ENCODE measurements at regions not wholly inside any gene's neighbourhood (a gene's known extent, or its start where the extent isn't known, plus 50 kb on each side); places are given as distances from the start of the nearest gene placed in this dataset.

- H3K27ac Mint-ChIP-seq = no peak overlapping the region
- no peaks in the 10 kb centered on the region for H3K4me1 Mint-ChIP-seq (ENCODE audit: low read depth)
- no peak overlapping the region for H3K4me3 Mint-ChIP-seq
- peaks cover 9% of the 10 kb centered on the region for H3K9me3 Mint-ChIP-seq
- no peaks in the 10 kb centered on the region for H3K36me3 Mint-ChIP-seq (ENCODE audit: low read depth)
- H3K27me3 Mint-ChIP-seq = peaks cover 9% of the 10 kb centered on the region
These were observed 122.9 kb upstream of the TTC29 start for GRCh38 chr4:147068564-147068963.

- Mint-ChIP-seq H3K4me1 (ENCODE audit: low read depth) (no peaks in the 10 kb centered on the region), H3K27ac (no peak overlapping the region), H3K4me3 (no peak overlapping the region), H3K36me3 (ENCODE audit: low read depth) (no peaks in the 10 kb centered on the region), H3K27me3 (peaks cover 9% of the 10 kb centered on the region), H3K9me3 (peaks cover 9% of the 10 kb centered on the region)
These were observed 125.6 kb upstream of the TTC29 start for GRCh38 chr4:147071209-147071740.

DNA sequence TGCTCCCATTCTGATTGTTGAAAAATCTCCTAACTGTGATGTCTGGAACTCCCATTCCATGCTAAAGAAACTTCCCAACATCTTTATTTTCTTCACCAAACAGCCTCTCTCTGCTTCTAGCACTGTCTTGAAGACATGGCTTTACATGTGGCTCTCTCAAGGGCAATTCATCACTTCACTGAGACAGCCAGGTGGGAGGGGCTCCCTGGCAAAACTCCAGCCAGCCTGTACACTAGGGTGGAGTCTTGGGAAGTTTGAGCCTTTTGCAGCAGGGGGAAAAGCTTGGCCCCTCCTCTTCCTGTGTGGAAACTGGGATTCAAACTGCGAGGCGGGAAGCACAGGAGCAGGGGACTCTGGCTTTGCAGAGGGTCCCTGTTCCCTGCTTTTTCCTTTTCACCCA is 130.5 kb upstream of the TTC29 start:
- Mint-ChIP-seq H3K4me3 (no peak overlapping the region), H3K9me3 (peaks cover 9% of the 10 kb centered on the region), H3K27ac (no peak overlapping the region), H3K36me3 (ENCODE audit: low read depth) (no peaks in the 10 kb centered on the region), H3K27me3 (peaks cover 8% of the 10 kb centered on the region), H3K4me1 (ENCODE audit: low read depth) (no peaks in the 10 kb centered on the region)

- no peaks in the 10 kb centered on the region for H3K36me3 Mint-ChIP-seq (ENCODE audit: low read depth)
- peaks cover 8% of the 10 kb centered on the region for H3K27me3 Mint-ChIP-seq
- H3K4me1 Mint-ChIP-seq (ENCODE audit: low read depth) = no peaks in the 10 kb centered on the region
These were observed 131.1 kb upstream of the TTC29 start for GRCh38 chr4:147076728-147077127.

GRCh38 chr4:147078362-147078761 is 132.7 kb upstream of the TTC29 start:
- peaks cover under 1% of the 10 kb centered on the region for H3K9me3 Mint-ChIP-seq

More at GRCh38 chr4:147076728-147077127, 131.1 kb upstream of the TTC29 start:
- Mint-ChIP-seq H3K9me3 (peaks cover 9% of the 10 kb centered on the region), H3K27ac (no peak overlapping the region), H3K4me3 (no peak overlapping the region)

GRCh38 chr4:147078875-147079658 is 133.4 kb upstream of the TTC29 start:
- Mint-ChIP-seq H3K27me3 (peaks cover 8% of the 10 kb centered on the region), H3K36me3 (ENCODE audit: low read depth) (no peaks in the 10 kb centered on the region), H3K4me3 (no peak overlapping the region), H3K4me1 (ENCODE audit: low read depth) (no peaks in the 10 kb centered on the region), H3K27ac (no peak overlapping the region), H3K9me3 (no peaks in the 10 kb centered on the region)

More at GRCh38 chr4:147078362-147078761, 132.7 kb upstream of the TTC29 start:
- H3K27ac Mint-ChIP-seq = no peak overlapping the region
- no peak overlapping the region for H3K4me3 Mint-ChIP-seq
- no peaks in the 10 kb centered on the region for H3K4me1 Mint-ChIP-seq (ENCODE audit: low read depth)
- peaks cover 8% of the 10 kb centered on the region for H3K27me3 Mint-ChIP-seq
- H3K36me3 Mint-ChIP-seq (ENCODE audit: low read depth) = no peaks in the 10 kb centered on the region

DNA sequence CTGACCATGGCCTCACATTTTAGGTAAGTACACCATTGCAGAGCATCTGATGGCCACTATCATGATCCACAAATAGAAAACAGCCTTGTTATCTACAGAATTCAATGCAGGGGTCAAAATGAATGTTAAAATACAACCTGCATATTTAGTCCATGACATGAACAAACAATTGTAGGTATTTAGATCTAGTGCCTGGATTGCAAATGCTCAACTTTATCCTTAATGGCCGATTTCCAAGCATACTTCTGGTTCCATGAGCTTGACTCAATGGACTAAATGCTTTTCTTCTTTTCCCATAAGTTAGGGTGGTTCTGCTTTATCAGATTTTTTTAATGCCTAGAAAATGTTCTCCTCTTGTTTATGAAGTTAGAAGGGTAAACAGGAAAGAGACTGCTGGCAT is 139.2 kb upstream of the TTC29 start:
- Mint-ChIP-seq H3K9me3 (no peaks in the 10 kb centered on the region), H3K27me3 (peaks cover 13% of the 10 kb centered on the region), H3K4me3 (no peak overlapping the region), H3K4me1 (ENCODE audit: low read depth) (no peaks in the 10 kb centered on the region), H3K36me3 (ENCODE audit: low read depth) (no peaks in the 10 kb centered on the region), H3K27ac (no peak overlapping the region)

GRCh38 chr4:147085781-147086180 is 140.1 kb upstream of the TTC29 start:
- H3K4me1 Mint-ChIP-seq (ENCODE audit: low read depth) = no peaks in the 10 kb centered on the region
- H3K36me3 Mint-ChIP-seq (ENCODE audit: low read depth) = no peaks in the 10 kb centered on the region
- no peak overlapping the region for H3K4me3 Mint-ChIP-seq
- peaks cover 20% of the 10 kb centered on the region for H3K27me3 Mint-ChIP-seq
- H3K9me3 Mint-ChIP-seq = no peaks in the 10 kb centered on the region
- H3K27ac Mint-ChIP-seq = no peak overlapping the region

GRCh38 chr4:147088146-147088545 is 142.5 kb upstream of the TTC29 start:
- no peak overlapping the region for H3K27ac Mint-ChIP-seq
- H3K4me1 Mint-ChIP-seq (ENCODE audit: low read depth) = no peaks in the 10 kb centered on the region
- H3K27me3 Mint-ChIP-seq = peaks cover 20% of the 10 kb centered on the region

GRCh38 chr4:147090486-147090885 is 144.8 kb upstream of the TTC29 start:
- no peak overlapping the region for H3K27ac Mint-ChIP-seq
- H3K4me1 Mint-ChIP-seq (ENCODE audit: low read depth) = no peaks in the 10 kb centered on the region
- no peaks in the 10 kb centered on the region for H3K9me3 Mint-ChIP-seq
- no peaks in the 10 kb centered on the region for H3K36me3 Mint-ChIP-seq (ENCODE audit: low read depth)
- no peak overlapping the region for H3K4me3 Mint-ChIP-seq
- H3K27me3 Mint-ChIP-seq = peaks cover 20% of the 10 kb centered on the region

More at GRCh38 chr4:147088146-147088545, 142.5 kb upstream of the TTC29 start:
- Mint-ChIP-seq H3K36me3 (ENCODE audit: low read depth) (no peaks in the 10 kb centered on the region), H3K9me3 (no peaks in the 10 kb centered on the region), H3K4me3 (no peak overlapping the region)

GRCh38 chr4:147093206-147093605 is 147.5 kb upstream of the TTC29 start:
- Mint-ChIP-seq H3K4me3 (no peak overlapping the region), H3K4me1 (ENCODE audit: low read depth) (no peaks in the 10 kb centered on the region), H3K27me3 (peaks cover 29% of the 10 kb centered on the region), H3K36me3 (ENCODE audit: low read depth) (no peaks in the 10 kb centered on the region), H3K9me3 (no peaks in the 10 kb centered on the region), H3K27ac (no peak overlapping the region)

GRCh38 chr4:147094238-147094637 is 148.6 kb upstream of the TTC29 start:
- Mint-ChIP-seq H3K27me3 (peaks cover 28% of the 10 kb centered on the region), H3K4me1 (ENCODE audit: low read depth) (no peaks in the 10 kb centered on the region), H3K9me3 (no peaks in the 10 kb centered on the region), H3K4me3 (no peak overlapping the region), H3K27ac (no peak overlapping the region), H3K36me3 (ENCODE audit: low read depth) (no peaks in the 10 kb centered on the region)

GRCh38 chr4:147096667-147097604 is 151.3 kb upstream of the TTC29 start:
- H3K4me1 Mint-ChIP-seq (ENCODE audit: low read depth) = no peaks in the 10 kb centered on the region
- no peaks in the 10 kb centered on the region for H3K36me3 Mint-ChIP-seq (ENCODE audit: low read depth)
- H3K27me3 Mint-ChIP-seq = peaks cover 28% of the 10 kb centered on the region

GRCh38 chr4:147101678-147102077 is 156.0 kb upstream of the TTC29 start:
- Mint-ChIP-seq H3K4me3 (no peak overlapping the region), H3K36me3 (ENCODE audit: low read depth) (no peaks in the 10 kb centered on the region), H3K4me1 (ENCODE audit: low read depth) (no peaks in the 10 kb centered on the region), H3K27me3 (peaks cover 25% of the 10 kb centered on the region), H3K27ac (no peak overlapping the region), H3K9me3 (no peaks in the 10 kb centered on the region)

More at GRCh38 chr4:147096667-147097604, 151.3 kb upstream of the TTC29 start:
- Mint-ChIP-seq H3K27ac (no peak overlapping the region), H3K4me3 (no peak overlapping the region), H3K9me3 (no peaks in the 10 kb centered on the region)

DNA sequence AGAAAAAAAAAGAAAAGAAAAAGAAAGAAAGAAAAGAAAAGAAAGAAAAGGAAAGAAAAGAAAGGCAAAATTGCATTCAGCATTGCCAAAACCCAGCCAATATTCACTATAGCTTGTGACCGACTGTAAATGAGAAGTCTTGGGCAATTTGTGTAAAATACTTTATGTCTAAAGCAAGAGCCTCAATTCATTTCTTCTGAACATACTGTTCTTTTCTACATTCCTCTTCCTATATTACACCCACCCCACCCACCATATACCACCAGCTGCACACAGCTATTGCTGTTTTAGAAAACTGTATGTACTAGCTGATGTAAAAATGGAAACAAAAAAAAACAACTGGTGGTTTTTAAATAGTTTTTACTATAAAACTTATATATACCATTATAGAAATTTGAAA is 156.9 kb upstream of the TTC29 start:
- H3K36me3 Mint-ChIP-seq (ENCODE audit: low read depth) = no peaks in the 10 kb centered on the region
- H3K27ac Mint-ChIP-seq = no peak overlapping the region
- H3K4me3 Mint-ChIP-seq = no peak overlapping the region
- peaks cover 19% of the 10 kb centered on the region for H3K27me3 Mint-ChIP-seq
- H3K9me3 Mint-ChIP-seq = no peaks in the 10 kb centered on the region
- H3K4me1 Mint-ChIP-seq (ENCODE audit: low read depth) = no peaks in the 10 kb centered on the region

Data from stimulated activated naive CD8-positive, alpha-beta T cell treated with anti-CD3 and anti-CD28 coated beads, Interleukin-15, Interleukin-2, amounts not matched to agents 100 ng/mL and 50 ng/mL, for 24 hours (primary cell).